HG02588 (cell line): ENCODE measurements at regions not wholly inside any gene's neighbourhood (a gene's known extent, or its start where the extent isn't known, plus 50 kb on each side); places are given as distances from the start of the nearest gene placed in this dataset.

Source experiments
- ATAC-seq: cut with Tn5 transposase; IDR thresholded peaks from one replicate; pipeline ENCODE4 v1.9.1; 2021; ENCODE audit warnings: mild to moderate bottlenecking, moderate library complexity; ENCODE audit not compliant: unreplicated experiment

DNA sequence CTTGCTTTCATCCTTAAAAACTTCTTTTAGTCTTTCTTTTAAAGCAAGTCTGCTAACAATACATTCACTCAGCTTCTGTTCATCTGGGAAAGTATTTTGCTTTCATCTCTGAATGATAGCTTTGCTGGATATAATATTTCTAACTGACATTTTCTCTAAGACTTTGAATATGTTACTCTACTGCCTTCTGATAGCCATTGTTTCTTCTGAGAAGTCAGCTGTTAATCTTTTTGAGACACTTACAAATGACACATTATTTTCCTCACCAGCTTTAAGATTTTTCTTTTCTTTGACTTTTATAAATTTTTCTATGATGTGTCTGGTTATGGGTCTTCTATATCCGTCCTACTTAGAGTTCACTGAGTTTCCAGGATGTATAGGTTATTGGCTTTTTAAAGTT, 643.1 kb downstream of the KCNA4 start:
- no peak for ATAC-seq

GRCh38 chr11:29368126-29368525, 648.7 kb downstream of the KCNA4 start:
- ATAC-seq, result no peak

- no peak for ATAC-seq
These were observed 652.8 kb downstream of the KCNA4 start for GRCh38 chr11:29364006-29364405.

DNA sequence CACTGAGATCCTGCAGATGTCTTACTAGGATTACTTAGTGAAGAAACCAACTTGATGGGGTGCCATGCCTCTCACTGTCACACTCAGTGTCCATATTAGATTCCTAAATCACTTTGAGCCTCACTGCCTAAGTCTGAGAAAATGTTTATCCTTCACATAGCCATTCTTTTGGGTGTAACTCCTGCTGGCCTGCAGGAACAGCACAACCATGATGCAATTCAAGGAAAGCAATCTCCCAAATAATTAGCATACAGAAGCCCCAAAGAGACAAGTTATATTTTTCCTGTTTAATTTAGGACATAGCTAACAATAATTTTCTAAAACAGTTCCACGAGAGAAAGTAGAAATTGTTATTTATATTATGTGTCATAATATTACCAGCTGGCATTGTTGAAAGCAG, 655.5 kb downstream of the KCNA4 start:
- ATAC-seq, result no peak

- ATAC-seq, result no peak
These were observed 663.0 kb downstream of the KCNA4 start for GRCh38 chr11:29353833-29354232.

GRCh38 chr11:29352273-29352795, 664.5 kb downstream of the KCNA4 start:
- ATAC-seq, result no peak

DNA sequence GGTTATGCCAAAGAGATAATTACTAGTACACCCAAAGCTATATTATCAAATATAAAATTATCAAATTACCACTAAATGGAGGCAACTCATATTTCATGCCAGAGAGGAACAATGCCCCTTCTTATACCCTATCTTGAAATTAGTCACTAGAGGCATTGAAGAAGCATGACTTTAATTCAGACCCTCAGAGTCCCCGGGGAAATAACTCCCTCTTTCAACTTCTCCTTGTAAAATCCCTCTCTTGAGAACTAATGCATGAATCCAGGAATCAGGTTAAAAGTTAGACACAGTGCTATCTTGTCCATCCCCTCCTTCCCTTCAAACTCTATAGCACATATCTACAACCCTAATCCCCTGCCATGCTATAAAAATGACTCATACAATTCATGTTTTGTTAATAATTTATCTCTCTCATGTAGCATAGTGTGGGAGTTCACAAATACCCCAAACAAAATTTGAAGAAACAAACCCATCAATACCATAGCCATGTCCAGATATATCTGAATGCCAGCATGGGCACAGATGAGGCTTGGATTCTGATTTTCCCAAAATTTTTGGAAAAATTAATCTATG, 665.4 kb downstream of the KCNA4 start:
- ATAC-seq, result no peak

- ATAC-seq, result peak; percentile 97
These were observed 673.1 kb downstream of the KCNA4 start for GRCh38 chr11:29343465-29344333.

DNA sequence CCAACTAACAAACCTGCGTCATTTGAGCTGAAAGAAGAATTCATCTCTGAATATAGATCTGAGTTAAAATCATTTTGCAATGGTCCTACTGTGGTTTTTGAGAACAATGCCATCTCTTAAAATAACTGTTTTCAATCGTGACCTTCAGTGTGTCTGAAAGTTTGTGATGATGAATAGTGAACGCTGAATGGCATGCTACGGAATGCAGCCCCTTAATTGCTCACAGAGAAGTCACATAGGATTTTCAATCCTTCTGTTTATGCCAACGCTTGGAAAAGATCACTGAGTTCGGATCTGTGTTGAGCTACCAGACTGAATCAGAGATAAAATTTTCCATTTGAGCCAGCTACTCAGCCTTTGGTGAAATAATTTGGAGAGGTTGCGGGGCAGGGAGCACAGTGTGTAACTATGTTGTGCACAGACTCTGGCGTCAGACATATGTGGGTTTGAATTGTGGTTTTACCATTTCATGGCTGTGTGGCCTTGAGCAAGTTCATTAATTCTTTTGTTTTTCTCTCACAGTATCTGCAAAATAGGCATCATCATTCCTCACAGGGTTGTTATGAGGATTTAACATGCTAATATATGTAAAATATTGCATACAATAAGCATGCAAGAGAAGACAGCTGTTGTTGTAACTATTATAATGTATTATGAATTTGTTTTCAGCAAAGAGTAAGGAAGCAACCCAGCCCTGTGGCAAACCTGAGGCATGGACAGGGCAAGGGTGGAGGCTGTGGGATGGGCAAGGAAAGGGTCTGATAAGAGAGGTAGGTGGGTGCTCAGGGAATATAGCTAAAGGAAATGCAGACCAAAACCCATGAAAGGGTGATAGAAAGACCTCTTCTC, 679.9 kb downstream of the KCNA4 start:
- no peak for ATAC-seq

DNA sequence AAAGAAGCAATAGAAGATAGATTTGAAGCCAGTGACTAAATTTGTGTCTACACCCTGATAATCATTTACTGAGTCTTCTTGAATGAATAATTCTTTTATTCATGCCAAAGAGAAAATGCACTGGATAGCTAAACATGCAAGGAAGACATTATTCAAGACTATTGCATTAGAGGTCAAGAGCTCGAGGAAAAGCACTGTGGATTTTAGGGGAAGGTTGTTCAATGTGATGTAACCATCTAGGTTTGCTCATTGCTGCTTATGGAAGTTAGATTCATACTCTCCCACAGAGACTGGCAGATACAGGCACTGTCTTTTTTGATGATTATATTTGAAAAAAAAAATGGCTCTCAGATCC, 682.1 kb downstream of the KCNA4 start:
- no peak for ATAC-seq

DNA sequence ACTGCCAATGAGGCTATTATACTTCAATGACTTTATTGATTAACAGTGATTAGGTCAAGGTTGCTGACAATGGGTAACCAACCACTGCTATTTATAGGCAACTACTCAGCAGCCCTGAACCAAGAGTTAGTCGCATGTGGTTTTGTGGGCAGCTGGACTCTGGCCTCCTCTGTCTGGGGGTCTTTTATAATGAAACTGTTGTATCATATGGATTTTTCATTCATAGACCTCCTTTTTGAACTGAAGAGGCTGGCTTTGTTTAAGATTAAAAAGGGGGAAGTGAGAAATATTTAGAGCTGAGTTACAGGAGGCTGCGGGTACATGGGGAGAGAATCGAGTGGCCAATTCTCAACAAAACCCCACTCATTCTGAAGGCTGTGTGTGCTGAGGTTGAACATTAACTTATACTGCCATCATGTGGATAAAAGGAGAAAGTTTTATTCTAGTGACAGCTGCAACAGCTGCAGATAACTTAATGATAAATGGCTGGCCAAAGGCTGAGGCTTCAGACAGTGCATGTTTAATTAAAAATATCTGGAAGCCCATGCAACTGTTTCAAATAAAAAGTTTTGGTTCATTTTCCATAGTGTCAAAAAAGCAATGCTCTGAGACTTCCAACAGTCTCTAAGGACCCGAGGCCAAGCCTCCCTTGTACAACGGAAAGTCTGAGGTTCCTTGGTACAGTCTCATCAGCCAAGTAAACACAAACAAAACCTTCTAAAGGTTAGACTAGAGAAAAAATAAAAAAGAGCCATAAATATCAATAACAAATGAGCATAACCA, 682.6 kb downstream of the KCNA4 start:
- ATAC-seq, result peak; percentile 92

DNA sequence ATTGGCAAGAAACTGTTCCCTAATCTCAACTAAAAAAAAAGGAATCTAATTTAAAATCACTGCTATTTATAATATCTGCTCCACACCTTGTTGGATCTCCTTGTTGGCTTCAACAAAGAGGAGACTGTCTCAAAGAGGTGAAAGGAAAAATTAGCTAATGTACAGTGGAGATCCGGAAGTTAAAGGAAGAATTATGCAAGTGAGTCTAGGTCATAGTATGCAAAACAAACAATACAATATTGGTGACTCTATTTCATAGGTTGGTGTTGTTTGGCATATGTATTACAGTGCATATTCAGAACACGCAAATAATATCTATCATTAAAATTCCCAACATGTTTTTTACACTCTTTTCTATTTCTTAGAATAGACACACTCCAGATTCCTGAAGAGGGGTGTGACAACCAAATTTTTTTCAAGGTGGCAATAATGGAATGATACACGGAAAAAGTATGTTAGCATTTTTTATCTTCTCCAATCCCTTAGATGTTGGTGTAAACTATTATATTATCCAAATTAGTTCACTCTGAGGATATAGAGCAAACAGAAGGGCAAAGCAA, 685.3 kb downstream of the KCNA4 start:
- ATAC-seq, result no peak

DNA sequence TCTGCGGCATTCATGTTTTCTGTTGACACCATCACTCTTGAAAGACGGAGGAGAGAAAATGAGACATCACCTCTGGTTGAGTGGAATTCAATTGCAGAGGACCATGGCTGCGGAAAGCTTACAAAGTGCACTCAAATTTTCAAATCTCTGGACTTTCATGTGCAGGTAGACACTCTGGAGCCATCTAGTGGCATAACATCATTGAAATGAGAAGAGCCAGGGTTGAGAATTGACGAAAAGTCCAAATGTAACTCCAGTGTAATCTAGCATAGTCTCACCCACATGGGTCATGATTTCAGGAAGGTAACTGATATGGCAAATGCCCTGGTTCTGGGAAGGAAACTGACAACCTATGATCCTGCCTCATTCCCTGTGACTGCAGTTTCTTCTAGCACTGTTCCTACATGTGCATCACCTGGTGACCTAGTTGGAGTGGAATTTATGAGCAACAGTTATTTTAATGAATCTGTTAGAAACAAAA, 687.8 kb downstream of the KCNA4 start:
- no peak for ATAC-seq

DNA sequence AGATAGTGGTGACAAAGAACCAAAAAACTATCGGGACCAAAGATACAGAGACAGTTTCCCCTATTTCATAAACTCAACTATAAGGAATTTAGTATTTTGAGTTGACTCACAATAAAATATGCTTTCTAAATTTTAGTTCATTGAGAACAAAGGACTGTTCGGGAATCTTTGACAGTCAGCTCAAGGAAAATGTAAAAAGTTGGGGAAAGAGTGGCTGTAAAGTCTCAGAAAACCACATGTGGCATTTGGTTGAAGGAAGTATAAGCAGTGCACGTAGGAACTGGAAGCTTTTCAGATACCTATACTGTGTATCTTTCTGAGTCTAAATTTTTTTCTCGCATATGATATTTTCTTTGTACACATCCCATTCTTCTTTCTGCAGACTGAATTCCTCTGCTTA, 688.9 kb downstream of the KCNA4 start:
- no peak for ATAC-seq

DNA sequence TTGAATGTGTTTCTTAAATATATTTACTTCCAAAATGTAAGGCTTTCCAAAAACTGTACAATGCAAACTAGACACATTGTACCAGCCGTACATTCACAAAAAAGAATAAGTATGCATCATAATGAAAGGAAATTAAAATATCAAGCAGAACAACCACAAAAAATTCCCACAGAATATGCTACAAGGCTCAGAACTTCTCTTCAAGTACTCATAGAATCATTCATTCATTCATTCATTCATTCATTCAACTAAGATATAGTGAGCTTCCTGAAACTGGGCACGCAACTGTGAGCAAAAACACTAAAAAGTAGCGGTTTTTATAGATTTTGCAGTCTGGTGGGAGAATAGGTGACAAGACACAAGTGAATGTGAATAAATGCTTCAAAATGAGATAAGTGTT, 690.1 kb downstream of the KCNA4 start:
- no peak for ATAC-seq

DNA sequence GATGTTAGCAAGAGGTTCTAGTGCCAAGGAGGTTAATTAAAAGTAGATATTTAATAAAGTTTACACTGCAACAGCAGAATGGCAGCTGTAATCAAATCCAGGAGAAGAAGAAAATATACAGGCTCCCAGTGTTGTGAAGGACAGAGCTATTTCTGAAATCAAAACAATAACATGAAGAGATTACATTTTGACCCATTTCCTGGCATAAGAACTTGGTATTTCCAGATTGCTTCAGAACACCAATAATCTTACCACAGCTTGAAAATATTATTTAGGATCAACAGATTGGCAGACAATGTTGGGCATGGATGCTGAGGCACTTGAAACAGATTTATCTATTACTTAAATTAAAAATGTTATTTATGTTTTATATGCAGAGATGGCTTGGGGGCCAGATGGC, 692.5 kb downstream of the KCNA4 start:
- ATAC-seq, result no peak

DNA sequence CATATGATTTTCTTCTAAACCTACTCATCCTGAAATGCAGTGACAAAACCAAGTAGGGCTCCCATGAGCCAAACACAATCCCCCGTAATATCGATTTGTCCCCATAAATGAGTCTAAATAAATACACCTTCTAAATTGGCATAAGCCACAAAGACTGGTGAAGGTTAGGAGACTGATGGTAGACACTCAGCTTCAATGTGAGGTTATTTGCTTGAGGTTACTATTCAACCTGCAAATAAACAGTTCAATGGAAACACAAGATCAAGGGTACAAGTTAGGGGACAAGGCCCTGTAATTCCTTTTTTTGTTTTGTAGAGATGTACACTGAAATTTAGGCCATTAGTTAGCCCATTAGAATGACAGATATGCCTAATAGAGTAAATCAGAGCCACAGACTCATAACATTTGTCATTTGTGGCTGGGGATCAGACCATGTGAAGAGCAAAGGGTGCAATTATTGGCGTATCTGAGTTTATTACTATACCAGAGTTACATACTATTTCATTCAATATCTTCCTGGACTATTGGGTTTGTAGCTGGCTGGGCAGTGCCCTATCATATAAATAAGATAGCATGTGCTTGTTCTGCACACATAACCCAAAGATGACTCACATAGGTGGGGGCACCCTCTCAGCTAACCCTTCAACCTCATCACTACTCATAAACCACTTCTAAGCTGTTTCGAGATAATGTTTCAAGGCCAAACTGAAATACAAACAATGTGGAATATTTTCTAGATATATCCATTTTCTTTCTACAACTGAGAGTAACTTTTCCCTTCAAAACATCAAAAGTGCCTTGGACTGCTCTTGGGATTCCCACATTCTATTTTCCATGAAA, 695.3 kb downstream of the KCNA4 start:
- no peak for ATAC-seq

DNA sequence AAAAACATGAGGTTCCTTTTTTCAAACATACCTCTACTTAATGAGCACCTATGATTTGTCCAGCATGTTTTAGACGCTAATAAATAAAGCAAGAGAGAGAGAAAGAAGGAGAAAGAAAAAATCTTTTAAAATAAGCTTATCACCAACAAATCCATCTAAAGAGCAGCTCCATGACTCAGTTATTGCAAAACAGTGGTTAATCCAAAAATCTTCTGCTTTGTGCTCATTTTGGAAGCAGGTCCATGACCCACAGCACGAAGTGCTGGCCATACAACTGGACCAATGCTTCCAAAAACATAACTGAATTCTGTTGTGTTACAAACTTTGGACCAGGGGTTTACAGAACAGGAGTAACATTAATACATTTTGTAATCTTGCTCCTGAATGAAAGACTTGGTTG, 696.6 kb downstream of the KCNA4 start:
- ATAC-seq, result no peak

GRCh38 chr11:29319210-29319609, 697.6 kb downstream of the KCNA4 start:
- no peak for ATAC-seq
